Activated naive CD4-positive, alpha-beta T cell treated with anti-CD3 and anti-CD28 coated beads, Interleukin-2, amount 50 U/mL, for 24 hours (primary cell): ENCODE measurements at regions not wholly inside any gene's neighbourhood (a gene's known extent, or its start where the extent isn't known, plus 50 kb on each side); places are given as distances from the start of the nearest gene placed in this dataset.
A peak's percentile ranks its signal among the peaks of the same experiment; 100 is the strongest.

Experiments used
- H3K27ac Mint-ChIP-seq: one replicate; pipeline ENCODE4 v1.8.0; 2021; ENCODE audit warnings: mild to moderate bottlenecking, mixed read lengths
- H3K27me3 Mint-ChIP-seq: one replicate; pipeline ENCODE4 v1.8.0; 2021; ENCODE audit warnings: mixed read lengths
- H3K36me3 Mint-ChIP-seq: one replicate; pipeline ENCODE4 v1.8.0; 2021; ENCODE audit warnings: mixed read lengths
- H3K4me1 Mint-ChIP-seq: one replicate; pipeline ENCODE4 v1.8.0; 2021; ENCODE audit warnings: mixed read lengths
- H3K4me3 Mint-ChIP-seq: one replicate; pipeline ENCODE4 v1.8.0; 2021; ENCODE audit warnings: mild to moderate bottlenecking, mixed read lengths
- H3K9me3 Mint-ChIP-seq: one replicate; pipeline ENCODE4 v1.8.0; 2021; ENCODE audit warnings: mixed read lengths

DNA sequence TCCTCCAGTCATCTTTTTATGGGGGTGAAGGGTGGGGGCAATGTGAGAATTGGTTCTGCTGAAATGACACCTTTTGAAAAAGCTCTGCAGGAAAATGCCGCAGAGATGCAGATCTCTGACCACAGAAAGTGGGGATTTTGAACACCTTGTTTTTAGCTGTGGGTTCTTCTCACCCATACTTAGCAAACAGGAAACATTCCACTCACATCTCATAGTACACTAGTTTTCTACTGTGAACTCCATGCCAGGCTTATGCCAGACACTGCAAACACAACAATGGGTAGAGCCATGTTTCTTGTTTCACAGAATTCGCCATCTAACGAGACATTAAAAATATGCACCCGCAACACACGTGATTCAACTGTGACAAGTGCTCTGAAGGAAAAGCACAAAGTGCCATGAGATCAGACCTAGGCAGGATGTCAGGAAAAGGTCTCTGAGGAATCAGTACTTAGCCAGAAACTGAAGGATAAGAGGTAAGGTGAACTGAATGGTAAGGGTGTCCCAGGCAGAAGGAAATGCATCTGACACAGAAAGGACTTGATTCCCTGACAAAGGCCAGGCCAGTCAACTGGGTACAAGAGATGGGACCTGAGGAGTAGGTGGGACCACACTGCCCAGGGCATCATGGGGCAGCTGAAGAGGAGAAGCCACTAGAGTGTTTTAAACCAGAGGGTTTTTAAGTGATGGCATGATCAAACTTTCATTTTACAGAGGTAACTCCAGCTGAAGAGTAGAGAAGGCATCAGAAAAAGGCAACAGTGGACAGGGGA lies 83.8 kb upstream of the JAK1 start:
- H3K4me1 Mint-ChIP-seq: peaks cover 73% of the 10 kb centered on the region
- H3K27me3 Mint-ChIP-seq: no peaks in the 10 kb centered on the region
- H3K9me3 Mint-ChIP-seq: no peaks in the 10 kb centered on the region
- peak overlapping the region; percentile 94 for H3K27ac Mint-ChIP-seq
- peak overlapping the region; percentile 61 for H3K4me3 Mint-ChIP-seq
- peaks cover 7% of the 10 kb centered on the region for H3K36me3 Mint-ChIP-seq

DNA sequence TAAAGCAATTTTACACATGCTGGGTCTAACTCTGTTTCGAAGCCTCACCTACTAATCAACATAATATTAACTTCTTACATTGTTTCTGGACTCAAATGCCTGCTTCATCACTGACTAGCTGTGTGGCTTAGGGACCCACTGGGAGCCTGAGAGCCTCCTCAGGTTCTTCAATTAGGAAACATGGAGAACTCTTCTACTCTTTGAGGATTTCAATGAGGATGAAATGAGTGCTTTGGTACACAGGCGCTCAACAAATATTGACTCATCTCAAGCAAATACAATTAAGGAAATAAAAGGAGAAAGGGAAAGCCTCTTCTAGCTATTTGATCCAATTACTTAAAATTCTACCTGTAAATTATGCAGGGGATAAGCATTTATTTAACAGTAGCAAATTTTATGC lies 84.4 kb upstream of the JAK1 start:
- Mint-ChIP-seq H3K4me3 (no peak overlapping the region), H3K27me3 (no peaks in the 10 kb centered on the region), H3K36me3 (peaks cover 8% of the 10 kb centered on the region), H3K9me3 (no peaks in the 10 kb centered on the region), H3K4me1 (peaks cover 72% of the 10 kb centered on the region), H3K27ac (peak overlapping the region; percentile 94)

DNA sequence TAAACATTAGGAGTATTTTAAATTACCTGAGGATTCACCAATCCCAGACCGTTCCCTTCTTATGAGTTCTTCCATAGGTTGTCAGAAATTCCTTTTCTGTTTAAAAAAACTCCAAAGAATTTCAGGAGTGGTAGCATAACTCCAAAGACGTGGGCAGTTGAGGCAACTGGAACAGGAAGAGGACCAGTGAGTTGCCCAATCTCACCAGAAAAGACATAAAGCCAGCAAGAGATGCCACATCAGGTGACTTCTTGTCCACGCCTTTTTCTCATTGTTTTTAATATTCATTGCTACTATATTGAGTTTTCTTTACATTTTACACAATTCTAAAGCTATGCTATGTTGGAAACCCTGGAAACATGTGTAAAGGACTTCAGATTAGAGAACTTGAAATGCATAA lies 88.1 kb upstream of the JAK1 start:
- peaks cover 18% of the 10 kb centered on the region for H3K36me3 Mint-ChIP-seq
- H3K4me1 Mint-ChIP-seq: peaks cover 60% of the 10 kb centered on the region

DNA sequence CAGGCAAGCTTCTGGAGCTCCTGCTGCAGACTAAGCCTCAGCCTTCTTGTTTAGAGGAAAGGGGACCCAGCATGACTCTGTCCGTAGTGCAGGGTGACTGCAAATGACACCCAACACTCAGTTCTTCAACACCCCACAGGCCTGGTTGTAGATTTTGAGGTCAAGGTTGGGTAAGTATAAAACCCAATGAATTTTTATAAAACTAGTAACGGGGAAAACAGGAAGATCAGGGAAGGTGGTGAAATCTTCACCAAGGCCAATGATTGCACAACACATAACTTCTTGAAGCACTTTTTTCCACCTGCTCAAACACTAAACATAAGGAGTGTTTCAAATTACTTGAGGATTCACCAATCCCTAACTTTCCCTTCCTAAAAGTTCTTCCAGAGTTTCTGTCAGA lies 89.4 kb upstream of the JAK1 start:
- Mint-ChIP-seq H3K27ac (peak overlapping the region; percentile 2), H3K9me3 (no peaks in the 10 kb centered on the region)

More for the DNA sequence above, 88.1 kb upstream of the JAK1 start:
- H3K27ac Mint-ChIP-seq: peak overlapping the region; percentile 31
- H3K4me3 Mint-ChIP-seq: no peak overlapping the region
- H3K27me3 Mint-ChIP-seq: no peaks in the 10 kb centered on the region
- H3K9me3 Mint-ChIP-seq: no peaks in the 10 kb centered on the region

DNA sequence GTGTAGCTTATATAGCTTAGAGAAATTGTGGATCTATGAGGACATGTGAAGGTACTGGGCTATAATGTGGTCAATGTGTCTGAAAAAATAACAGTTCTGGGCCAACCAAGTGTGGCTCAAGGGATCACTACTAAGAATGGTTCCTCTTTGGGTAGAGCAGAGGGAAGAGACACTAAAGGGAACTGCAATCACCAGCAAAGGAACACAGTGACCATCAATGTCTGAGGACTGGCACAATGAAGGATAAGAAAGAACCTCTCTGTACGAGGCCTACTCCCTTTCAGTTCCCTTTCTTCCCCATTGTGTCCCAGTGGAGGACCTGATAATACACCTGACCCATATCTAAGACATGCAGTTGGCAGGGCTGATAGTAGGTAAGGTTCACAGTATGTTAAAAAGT lies 89.9 kb upstream of the JAK1 start:
- Mint-ChIP-seq H3K36me3 (peaks cover 16% of the 10 kb centered on the region), H3K4me1 (peaks cover 56% of the 10 kb centered on the region), H3K27me3 (no peaks in the 10 kb centered on the region), H3K9me3 (no peaks in the 10 kb centered on the region), H3K27ac (peak overlapping the region; percentile 25), H3K4me3 (no peak overlapping the region)

More for the DNA sequence above, 89.4 kb upstream of the JAK1 start:
- no peak overlapping the region for H3K4me3 Mint-ChIP-seq
- H3K27me3 Mint-ChIP-seq: no peaks in the 10 kb centered on the region
- peaks cover 57% of the 10 kb centered on the region for H3K4me1 Mint-ChIP-seq
- H3K36me3 Mint-ChIP-seq: peaks cover 16% of the 10 kb centered on the region

DNA sequence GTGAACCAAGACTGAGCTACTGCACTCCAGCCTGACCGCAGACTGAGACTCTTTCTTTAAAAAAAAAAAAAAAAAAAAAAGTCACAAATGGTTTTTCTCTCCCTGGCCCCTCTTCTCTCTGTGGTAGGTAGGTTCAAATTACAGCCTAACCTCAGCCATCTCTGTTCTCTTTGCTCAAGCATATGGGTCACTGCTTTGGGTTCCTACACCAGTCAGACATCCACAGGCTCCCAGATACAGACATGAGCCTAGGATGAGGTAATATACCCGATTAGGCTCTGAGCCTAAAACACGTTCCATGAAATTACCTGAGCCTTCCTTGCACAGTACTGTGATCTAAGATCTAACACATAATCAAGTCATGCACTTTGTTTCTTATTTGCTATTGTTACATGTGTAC lies 90.5 kb upstream of the JAK1 start:
- Mint-ChIP-seq H3K27ac (no peak overlapping the region), H3K4me3 (no peak overlapping the region), H3K4me1 (peaks cover 54% of the 10 kb centered on the region), H3K27me3 (no peaks in the 10 kb centered on the region), H3K36me3 (peaks cover 16% of the 10 kb centered on the region), H3K9me3 (no peaks in the 10 kb centered on the region)

DNA sequence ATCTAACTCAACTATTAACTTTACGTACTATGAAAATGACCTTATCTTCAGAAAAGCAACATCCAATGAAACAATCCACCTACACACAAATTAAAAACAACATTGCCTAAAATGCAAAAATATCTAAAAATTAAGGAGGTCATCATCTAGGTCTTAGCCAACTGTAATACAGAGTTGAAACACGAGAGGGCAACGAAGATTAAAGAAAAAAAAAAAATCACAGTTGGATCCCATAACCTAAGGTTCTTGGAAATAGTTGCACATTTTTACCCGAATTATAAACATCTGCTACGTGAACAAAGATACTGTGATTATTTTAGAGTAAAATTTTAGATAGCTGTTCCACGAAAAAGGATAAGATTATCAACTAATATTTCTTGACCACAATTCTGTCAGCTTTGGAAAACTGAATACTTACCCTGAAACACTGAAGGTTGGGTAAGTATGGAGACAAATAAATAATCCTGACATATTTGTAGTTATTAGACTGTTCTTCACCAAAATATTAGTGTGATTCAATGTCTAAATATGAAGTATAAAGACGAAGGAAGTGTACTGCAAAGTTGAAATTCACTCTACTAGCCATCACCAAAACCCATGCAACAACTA lies 88.0 kb upstream of the AK4 start:
- Mint-ChIP-seq H3K4me1 (peaks cover 71% of the 10 kb centered on the region), H3K9me3 (no peaks in the 10 kb centered on the region), H3K36me3 (peaks cover 13% of the 10 kb centered on the region), H3K27ac (peak overlapping the region; percentile 80), H3K4me3 (no peak overlapping the region), H3K27me3 (no peaks in the 10 kb centered on the region)

DNA sequence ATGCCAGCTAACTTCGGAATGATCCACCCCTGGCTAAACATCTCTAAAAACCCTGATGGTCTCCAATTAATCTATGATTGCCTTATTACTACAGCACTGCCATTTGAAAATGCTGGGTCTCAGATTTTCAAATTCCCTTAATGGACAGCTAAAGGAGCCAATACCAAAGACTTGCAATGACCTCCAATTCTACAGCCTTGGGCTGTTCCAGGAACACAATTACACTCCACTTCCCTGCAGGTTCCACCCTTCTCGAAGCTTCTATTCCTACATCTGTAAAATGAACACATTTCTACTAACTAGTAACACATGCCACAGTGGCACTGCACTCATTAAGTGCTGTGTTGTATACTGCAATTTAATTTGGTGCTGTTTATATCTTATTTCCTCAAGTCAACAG lies 85.7 kb upstream of the AK4 start:
- H3K36me3 Mint-ChIP-seq: peaks cover 4% of the 10 kb centered on the region
- no peak overlapping the region for H3K4me3 Mint-ChIP-seq
- no peaks in the 10 kb centered on the region for H3K9me3 Mint-ChIP-seq
- H3K27ac Mint-ChIP-seq: peak overlapping the region; percentile 81
- H3K27me3 Mint-ChIP-seq: no peaks in the 10 kb centered on the region
- H3K4me1 Mint-ChIP-seq: peaks cover 72% of the 10 kb centered on the region

DNA sequence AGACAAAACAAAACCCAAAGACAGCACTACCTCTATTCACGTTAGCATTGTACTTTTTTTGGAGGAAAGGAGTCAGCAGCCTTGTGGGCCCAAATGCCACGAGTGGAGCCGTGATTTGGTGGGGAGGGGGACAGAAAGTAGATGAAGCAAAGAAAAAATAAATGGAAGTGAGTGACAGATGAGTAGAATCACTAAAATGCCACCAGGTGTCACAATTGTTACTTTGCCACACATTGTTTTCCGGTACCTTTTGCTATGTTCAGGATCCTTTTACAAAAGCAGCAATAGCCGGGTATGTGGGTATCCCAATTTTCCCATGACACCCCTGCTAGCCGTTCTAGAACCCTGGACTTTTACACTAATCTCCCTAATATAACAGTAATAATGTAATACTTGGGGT lies 85.0 kb upstream of the AK4 start:
- Mint-ChIP-seq H3K4me1 (peaks cover 69% of the 10 kb centered on the region), H3K9me3 (no peaks in the 10 kb centered on the region), H3K36me3 (peaks cover 4% of the 10 kb centered on the region), H3K4me3 (peak overlapping the region; percentile 6), H3K27me3 (no peaks in the 10 kb centered on the region), H3K27ac (peak overlapping the region; percentile 52)

DNA sequence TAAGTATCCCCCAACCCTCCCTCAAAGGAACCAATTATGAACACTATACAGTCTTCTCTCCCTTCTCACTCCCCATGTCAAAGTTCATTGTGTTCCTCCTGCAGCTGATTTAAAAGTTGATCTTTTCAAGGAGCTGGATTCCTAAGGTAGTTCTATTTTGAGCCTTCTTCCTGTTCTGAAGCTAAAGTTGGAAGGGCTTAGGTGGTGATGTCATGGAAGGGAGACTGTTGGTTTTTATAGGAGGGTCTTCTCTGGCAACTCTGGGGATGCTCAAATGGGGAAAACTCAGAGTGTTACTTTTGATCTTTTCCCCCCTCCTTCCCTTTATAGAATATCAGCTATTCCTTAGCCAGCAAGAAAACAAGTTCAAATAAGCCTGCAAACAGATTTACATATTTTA lies 83.0 kb upstream of the AK4 start:
- Mint-ChIP-seq H3K27me3 (no peaks in the 10 kb centered on the region), H3K4me1 (peaks cover 71% of the 10 kb centered on the region), H3K36me3 (no peaks in the 10 kb centered on the region), H3K9me3 (no peaks in the 10 kb centered on the region), H3K27ac (peak overlapping the region; percentile 91), H3K4me3 (peak overlapping the region; percentile 91)

DNA sequence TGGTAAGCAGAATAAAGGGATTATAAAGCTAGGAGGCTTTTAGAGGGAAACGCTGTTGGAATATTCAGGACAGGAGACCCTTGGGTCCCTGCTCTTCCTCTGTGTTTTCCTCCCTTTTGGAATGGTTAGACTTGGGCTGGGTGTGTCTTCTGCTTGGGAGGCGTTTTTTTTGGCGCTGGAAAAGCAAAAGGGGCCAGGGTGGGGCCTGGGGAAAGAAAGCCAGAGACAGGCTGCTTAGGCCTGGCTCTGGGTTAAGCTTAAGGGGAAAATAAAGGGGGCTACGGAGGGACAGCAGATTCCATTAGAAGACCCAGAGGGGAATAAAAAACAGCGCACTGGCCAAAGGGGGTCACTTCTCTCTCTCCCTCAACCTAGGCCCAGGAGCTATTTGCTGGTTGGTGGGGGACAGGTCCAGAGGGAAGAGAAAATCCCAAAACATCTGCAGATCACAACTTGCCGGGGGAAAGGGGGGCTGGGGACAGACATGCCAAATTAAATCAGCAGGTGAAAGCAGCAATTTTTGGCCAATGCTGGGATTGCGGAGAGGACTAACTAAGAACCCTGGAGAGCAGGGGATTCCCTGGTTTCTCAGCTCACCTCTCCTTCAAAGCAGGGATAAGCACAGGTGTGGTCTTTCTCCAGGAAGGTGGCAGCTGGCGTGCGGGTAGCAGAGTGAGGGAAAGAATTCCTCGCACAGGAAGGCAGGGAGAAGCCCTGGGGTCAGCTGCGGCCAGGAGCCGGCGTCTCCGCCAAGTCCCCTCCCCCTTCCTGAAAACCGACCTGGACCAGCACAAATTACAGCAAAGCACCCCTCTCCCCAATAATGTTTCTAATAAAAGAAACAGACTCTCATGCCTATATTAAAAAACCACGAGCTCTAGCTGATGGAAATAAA lies 82.2 kb upstream of the AK4 start:
- Mint-ChIP-seq H3K4me3 (peak overlapping the region; percentile 91), H3K27ac (peak overlapping the region; percentile 91), H3K9me3 (no peaks in the 10 kb centered on the region), H3K4me1 (peaks cover 74% of the 10 kb centered on the region), H3K36me3 (no peaks in the 10 kb centered on the region), H3K27me3 (no peaks in the 10 kb centered on the region)

DNA sequence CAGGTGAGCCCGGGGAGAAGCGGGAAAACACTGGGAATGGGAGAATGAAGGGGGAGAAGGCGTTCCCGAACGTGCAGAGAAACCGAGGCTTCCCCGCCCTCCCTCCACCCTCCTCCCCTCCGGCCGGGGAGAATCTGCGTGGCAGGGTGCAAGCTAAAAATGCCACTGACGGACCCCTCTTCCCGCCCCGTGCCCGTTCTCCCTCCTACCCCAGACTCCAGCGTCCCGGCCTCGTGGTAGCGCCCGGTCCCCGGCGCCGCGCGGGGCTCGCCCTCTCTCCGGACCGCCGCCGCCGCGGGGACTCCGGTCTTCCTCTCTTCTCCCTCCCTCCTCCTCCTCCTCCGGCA lies 81.6 kb upstream of the AK4 start:
- peak overlapping the region; percentile 91 for H3K27ac Mint-ChIP-seq
- H3K27me3 Mint-ChIP-seq: no peaks in the 10 kb centered on the region
- H3K36me3 Mint-ChIP-seq: no peaks in the 10 kb centered on the region
- H3K4me1 Mint-ChIP-seq: peaks cover 73% of the 10 kb centered on the region
- H3K4me3 Mint-ChIP-seq: peak overlapping the region; percentile 91
- H3K9me3 Mint-ChIP-seq: no peaks in the 10 kb centered on the region

DNA sequence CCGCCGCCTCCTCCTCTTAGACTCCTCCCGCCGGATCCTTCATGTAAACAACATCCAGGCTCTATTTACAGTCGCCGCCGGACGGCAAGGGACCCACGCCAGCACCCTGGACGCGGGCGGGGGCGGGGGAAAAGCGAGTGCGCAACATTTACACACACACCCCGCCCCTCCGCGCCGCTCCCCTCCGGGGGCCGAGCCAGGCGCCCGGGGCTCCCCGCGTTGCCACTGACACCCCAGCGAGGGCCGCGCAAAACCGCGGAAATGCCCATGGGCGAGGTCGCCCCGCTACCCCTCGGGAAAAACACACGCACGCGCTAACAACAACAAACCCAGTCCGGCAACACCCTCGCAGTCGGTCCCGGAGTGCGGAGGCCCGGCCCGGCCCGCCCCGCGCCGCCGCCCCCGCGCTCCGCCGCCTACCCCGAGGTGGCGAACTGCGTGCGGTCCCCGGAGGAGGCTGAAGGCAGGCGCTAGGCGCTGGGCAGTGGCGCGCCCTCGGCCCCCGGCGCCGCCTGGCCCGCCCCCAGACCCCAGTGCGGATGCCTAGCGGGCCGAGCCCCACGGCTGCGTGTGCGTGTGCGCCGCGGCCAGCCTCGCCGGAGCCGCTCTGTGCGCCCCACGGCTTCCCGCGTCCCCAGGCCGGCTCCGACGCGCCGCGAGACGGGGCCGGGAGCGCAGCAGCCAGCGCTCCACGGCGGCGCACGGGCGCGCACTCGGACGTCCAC lies 81.1 kb upstream of the AK4 start:
- Mint-ChIP-seq H3K27ac (peak overlapping the region; percentile 91), H3K36me3 (no peaks in the 10 kb centered on the region), H3K4me1 (peaks cover 69% of the 10 kb centered on the region), H3K27me3 (no peaks in the 10 kb centered on the region), H3K9me3 (no peaks in the 10 kb centered on the region), H3K4me3 (peak overlapping the region; percentile 91)

DNA sequence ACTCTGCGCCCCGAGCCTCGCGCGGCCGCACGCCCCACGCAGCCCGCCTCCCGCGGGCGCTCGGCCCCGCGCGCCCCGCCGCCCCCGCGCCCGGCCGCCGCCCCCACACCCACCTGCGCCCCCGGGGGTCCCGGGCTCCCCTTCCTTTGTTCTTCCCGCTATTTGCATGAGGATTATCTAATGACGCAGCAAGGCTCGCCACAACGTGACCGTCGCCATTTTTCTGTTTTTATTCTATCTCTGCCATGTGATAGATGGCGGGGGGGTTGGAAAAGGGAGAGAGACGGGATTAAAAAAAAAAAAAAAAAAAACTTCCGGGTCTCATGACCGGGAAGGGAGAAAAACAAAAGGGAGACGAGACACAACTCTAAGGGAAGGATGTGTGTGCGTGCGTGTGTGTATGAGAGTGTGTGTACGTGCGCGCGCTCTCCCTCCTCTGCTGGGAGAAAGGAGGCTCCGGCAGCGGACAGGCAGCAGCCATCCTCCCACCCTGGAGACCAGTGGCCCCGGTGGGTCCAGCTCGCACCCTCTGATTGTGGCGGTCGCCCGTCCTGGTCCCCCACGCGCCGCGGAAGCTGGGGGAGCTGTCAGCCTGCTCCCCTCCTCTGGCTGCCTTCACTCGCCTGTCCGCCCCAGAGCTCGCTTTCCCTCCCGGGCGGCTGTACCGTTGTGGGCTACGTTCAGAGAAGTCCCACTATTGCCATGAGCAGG lies 80.4 kb upstream of the AK4 start:
- H3K9me3 Mint-ChIP-seq: no peaks in the 10 kb centered on the region
- no peaks in the 10 kb centered on the region for H3K36me3 Mint-ChIP-seq
- H3K27ac Mint-ChIP-seq: peak overlapping the region; percentile 99
- H3K27me3 Mint-ChIP-seq: no peaks in the 10 kb centered on the region
- peak overlapping the region; percentile 92 for H3K4me3 Mint-ChIP-seq
- peaks cover 65% of the 10 kb centered on the region for H3K4me1 Mint-ChIP-seq
